AG09309 (cell line): ENCODE measurements at regions not wholly inside any gene's neighbourhood (a gene's known extent, or its start where the extent isn't known, plus 50 kb on each side); places are given as distances from the start of the nearest gene placed in this dataset.

Source experiments
- DNase-seq: peaks from one replicate; pipeline ENCODE4 v3.0.0-alpha.2; 2010; ENCODE audit warnings: low read depth
- H3K4me3 ChIP-seq: 2 replicates; pipeline ENCODE4 v1.5.1; 2011; ENCODE audit warnings: mild to moderate bottlenecking, low read depth, low read length, moderate library complexity; ENCODE audit not compliant: control insufficient read depth
- CTCF ChIP-seq: IDR thresholded peaks from 2 replicates; pipeline ENCODE4 v1.5.1; 2011; ENCODE audit warnings: mild to moderate bottlenecking, low read depth, low read length, inconsistent platforms; ENCODE audit not compliant: insufficient read depth, control insufficient read depth; ENCODE audit errors: missing control alignments

- DNase-seq = no peak
- TF ChIP-seq CTCF = no peak
- H3K4me3 ChIP-seq = no peak overlapping the region
Measured at GRCh38 chr2:104787298-104788065, 66.4 kb upstream of the POU3F3 start.

DNA sequence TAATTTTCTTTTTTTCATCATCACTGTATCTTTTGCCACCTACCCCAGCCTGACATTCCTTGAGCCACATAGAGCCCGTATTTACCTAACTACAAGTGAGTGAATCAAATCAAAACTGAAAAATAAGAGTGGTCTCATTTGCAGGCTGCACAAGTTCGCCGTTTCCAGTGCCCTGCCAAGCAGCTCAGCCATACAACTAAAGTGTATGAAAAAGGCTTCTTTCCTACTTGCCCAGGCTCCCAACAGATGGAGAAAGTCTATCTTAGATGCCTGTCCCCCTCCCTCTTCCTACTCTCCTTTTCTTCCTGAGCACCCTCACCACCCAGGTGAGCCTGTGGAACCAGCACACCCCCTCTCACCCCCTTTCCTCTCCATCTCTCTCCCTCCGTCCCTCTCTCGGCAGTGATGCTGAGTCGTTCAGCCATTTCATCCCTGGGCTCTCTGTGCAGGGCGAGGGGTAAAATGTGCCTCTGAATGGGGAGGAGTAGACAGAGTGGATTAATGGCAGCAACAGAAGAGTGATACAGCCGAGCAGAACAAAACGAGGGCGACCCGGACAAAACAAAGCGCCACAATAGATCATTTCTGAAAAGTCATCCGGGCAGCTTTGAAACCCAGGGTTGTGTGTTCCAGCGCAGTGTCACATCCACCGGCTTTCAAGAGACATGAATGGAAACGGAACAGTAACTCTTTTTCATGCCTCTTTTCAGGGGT is 65.0 kb upstream of the POU3F3 start:
- TF ChIP-seq CTCF = no peak
- DNase-seq = no peak

DNA sequence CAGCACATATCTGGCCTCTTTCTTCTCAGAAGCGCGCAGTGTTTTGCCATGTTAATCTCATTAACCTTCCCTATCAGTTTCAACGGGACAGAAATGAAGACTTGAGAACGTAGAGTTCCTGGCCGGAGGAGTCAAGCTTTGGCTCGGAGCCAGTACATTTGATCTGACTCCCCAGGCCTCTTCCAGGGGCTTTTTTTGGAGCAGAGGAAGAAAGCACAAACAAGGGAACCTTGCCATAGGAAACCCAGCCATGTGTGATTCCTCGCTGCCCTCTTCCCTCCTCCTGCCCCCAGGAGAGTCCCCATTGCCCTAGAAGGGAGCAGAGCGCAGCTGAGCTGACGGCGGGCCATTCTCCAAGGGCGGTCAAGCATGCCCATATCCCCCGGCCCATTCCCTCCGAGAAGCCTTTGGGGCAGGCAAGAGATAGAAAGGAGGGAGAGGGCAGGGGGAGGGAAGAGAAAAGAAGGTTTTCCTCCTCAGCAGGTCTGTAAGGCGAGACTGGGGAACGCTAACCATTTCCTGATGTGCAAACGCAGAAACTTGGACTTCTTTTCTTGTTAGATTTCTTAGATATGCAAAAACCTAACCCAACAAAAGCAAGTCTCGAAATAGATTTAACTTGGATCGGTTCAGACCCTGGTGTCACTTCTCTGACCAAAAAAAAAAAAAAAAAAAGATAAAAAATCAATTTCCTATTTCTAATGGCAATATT is 63.7 kb upstream of the POU3F3 start:
- no peak overlapping the region for H3K4me3 ChIP-seq
- no peak for DNase-seq
- TF ChIP-seq CTCF = no peak

More for the DNA sequence above, 65.0 kb upstream of the POU3F3 start:
- H3K4me3 ChIP-seq = no peak overlapping the region

DNA sequence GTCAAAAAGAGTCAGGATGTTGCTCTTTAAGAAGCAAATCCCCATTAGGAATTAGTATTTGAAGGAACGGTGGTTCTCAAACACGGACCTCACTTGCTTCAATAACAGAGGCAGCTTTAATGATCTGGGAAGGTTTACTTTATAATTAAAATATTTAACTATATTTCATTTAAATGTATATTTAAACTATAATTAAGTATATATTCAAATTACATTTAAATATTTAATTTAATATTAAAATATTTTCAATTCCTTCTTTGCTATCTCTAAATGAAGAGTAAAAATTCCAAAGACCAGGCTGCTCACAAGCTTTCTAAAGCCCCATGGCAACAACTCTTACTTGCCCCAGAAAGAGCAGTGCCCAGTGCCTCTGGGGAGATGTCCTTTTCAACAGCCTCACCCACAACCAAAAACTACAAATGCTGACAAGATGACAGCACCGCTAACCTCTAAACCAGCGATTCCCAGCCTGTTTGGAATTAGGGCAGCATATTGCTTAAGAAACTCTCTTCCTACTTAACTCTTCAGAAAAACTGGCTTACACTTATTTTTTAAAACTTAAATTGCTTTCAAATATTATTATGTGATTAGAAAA is 62.9 kb upstream of the POU3F3 start:
- DNase-seq = no peak
- H3K4me3 ChIP-seq = no peak overlapping the region
- TF ChIP-seq CTCF = no peak

- TF ChIP-seq CTCF = no peak
- no peak overlapping the region for H3K4me3 ChIP-seq
- DNase-seq = no peak
Measured at GRCh38 chr2:104793966-104794365, 59.9 kb upstream of the POU3F3 start.

DNA sequence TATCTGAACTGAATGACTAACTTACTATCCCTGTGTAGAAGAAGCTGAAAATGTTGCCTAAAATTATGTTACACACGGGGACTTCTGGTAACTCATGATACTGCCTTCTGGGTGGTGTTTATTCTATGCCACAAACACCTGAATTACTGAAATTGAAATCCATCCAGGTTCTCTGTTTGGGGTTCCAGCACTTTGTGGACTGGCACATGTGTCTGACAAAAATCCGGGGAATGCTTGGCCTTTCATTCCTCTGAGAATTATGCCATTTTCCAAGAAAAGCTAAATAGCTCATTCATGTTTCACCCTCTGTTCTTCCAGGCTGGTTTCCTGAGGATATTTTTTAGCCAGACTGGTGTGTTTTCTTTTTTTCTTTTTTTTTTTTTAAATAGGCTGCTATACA is 59.5 kb upstream of the POU3F3 start:
- TF ChIP-seq CTCF = no peak
- no peak for DNase-seq
- no peak overlapping the region for H3K4me3 ChIP-seq
